NCI-H82 (cell line): ENCODE measurements at regions not wholly inside any gene's neighbourhood (a gene's known extent, or its start where the extent isn't known, plus 50 kb on each side); places are given as distances from the start of the nearest gene placed in this dataset.

Source experiments
- DNase-seq: peaks from one replicate; lab custom pipeline; 2025; lab: John Stamatoyannopoulos, UW

- no peak for DNase-seq
Measured at GRCh38 chr12:125568306-125568705, 503.1 kb downstream of the AACS start.

- DNase-seq: no peak
Measured at GRCh38 chr12:125573271-125573670, 508.0 kb downstream of the AACS start.

GRCh38 chr12:125577334-125577733 lies 512.1 kb downstream of the AACS start:
- DNase-seq: no peak

DNA sequence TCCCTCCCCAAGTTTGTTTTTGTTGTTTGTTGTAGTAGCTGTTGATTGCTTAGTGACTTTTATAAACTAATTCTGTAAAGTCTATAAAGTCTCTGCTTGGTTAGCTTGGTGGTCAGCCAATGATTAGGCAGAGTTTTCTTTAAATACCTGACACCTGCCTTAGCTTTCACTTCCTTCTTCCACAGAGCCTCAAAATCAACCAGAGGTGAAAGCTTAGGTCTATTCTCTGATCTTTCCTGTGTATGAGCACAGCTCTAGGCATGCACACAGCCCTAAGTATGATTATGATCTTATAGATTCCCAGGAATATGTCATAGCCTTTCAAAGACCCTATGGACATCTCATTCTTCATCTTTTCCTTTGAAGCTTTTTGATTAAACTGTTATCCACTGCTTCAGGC lies 514.7 kb downstream of the AACS start:
- DNase-seq: no peak

- no peak for DNase-seq
Measured at GRCh38 chr12:125583071-125583470, 517.8 kb downstream of the AACS start.

DNA sequence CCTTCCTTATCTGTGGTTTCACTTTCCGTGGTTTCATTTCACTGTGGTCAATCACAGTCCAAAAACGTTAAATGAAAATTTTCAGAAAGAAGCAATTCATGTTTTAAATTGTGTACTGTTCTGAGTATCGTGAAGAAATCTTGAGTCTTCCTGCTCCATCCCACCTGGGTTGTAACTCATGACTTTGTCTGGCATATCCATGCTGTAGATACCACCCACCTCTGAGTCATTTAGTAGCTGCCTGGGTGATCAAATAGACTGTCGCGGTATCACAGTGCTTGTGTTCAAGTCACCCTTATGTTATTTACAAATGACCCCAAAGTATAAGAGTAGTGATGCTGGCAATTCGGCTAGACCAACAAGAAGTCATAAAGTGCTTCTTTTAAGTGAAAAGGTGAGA lies 521.2 kb downstream of the AACS start:
- no peak for DNase-seq

DNA sequence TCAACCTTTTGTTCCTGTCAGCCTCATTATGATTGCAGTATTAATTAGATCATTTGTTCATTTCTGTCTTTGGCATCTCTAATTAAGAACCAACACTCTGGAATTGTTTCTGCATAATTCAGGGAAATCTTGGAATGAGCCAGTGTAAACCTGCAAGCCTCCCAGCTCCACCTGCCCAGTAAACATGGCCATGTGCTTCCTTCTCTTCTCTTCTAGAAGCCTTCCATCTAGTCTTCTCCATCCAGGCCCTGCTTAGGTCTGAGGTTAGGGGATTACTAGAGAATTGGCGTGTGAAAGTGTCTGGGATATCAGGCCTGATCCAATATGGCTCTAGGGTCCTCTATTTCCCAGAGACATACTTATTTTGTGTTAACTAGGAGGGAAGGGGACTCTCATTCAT lies 528.0 kb downstream of the AACS start:
- DNase-seq: no peak

DNA sequence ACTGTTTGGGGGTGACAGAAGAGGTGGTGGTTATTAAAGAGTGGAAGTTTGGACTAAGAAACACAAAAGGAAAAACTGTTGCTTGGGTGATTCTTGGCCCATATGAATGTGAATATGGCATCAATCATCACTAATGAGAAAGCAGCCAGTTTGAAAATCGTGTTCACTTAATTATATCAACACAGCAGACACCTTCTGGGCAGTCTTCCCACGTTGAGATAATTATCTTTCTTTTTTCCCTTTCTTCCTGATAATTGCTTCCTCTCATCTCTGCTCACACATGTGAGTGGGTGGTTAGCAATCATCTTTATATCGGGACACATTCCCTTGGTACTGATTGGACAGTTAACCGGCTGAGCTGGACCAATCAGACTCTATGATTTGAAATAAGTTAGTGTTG lies 539.7 kb downstream of the AACS start:
- DNase-seq: no peak

DNA sequence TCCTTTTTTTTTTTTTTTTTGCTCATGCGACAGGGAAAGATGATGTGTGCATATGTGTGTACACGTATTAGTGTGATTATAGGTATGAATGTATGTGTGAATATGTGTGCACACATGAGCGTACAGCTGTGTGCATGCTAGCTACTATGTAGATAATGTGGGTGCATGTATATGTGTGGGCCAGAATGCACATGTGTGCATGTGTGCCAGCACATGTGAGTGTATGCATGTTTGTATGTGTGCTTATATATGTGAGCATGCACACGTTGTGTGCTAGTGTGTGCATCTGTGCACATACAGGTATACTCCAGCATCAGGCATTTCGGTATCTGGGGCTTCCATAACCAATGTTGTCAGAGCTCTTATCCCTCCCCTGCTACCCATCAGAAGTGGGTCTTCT lies 541.1 kb downstream of the AACS start:
- no peak for DNase-seq

GRCh38 chr12:125610292-125610691 lies 545.1 kb downstream of the AACS start:
- no peak for DNase-seq

DNA sequence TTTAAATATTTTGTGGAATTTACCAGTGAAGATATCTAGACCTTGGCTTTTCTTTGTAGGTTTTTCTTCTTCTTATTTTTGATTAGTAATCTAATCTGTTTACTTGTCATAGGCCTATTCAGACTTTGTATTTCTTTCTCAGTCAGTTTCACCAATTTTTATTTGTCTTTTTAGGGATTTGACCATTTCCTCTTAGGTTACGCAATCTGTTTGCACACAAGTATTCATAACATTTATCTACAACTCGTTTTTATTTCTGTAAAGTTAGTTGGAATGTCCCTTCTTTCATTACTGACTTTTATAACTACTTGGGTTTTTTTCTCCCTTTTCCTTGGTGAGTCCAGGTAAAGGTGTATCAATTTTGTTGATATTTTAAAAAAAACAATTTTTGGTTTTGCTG lies 545.7 kb downstream of the AACS start:
- no peak for DNase-seq

- DNase-seq: no peak
Measured at GRCh38 chr12:125614058-125614457, 548.8 kb downstream of the AACS start.

- DNase-seq: no peak
Measured at GRCh38 chr12:125619723-125620122, 554.5 kb downstream of the AACS start.

- DNase-seq: no peak
Measured at GRCh38 chr12:125633686-125634085, 568.5 kb downstream of the AACS start.

DNA sequence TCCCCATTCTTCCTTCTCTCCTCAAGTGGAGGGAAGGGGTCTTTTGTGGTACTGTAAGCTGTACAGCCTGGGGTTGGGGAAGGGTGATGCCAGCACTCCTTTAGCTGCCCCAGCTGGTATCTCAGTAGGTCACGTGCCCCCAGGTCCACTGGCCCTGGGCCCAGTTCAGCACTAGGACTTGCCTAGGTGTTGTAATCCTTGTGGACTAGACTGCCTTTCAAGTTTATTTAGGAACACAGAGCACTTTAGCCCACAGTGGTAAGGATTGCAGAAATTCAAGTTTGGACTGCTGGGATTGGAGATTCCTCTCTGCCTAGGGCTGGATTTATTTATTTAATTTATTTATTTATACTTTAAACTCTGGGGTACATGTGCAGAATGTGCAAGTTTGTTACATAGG lies 569.6 kb downstream of the AACS start:
- DNase-seq: no peak

GRCh38 chr12:125639826-125640225 lies 574.6 kb downstream of the AACS start:
- no peak for DNase-seq

- DNase-seq: no peak
Measured at GRCh38 chr12:125643055-125643454, 577.8 kb downstream of the AACS start.

GRCh38 chr12:125645724-125646123 lies 580.5 kb downstream of the AACS start:
- no peak for DNase-seq

- DNase-seq: no peak
Measured at GRCh38 chr12:125650587-125650986, 585.4 kb downstream of the AACS start.

DNA sequence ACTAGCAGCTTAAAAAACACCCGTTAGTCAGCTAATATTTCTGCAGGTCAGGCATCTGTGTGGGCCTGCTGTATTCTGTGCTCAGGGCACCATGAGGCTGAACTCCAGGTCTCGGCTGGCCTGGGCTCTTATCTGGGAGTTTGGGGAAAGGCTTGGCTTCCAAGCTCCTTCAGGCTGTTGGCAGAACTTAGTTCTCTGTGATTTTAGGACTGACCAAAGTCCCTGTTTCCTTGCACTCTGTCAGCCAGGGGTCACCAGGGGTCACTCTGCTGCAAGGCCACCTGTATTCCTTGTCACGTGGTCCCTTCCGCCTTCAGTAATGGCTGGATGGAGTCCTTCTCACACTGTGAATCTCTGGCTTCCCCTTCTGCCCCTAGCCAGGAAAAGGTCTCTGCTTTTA lies 586.4 kb downstream of the AACS start:
- DNase-seq: no peak

DNA sequence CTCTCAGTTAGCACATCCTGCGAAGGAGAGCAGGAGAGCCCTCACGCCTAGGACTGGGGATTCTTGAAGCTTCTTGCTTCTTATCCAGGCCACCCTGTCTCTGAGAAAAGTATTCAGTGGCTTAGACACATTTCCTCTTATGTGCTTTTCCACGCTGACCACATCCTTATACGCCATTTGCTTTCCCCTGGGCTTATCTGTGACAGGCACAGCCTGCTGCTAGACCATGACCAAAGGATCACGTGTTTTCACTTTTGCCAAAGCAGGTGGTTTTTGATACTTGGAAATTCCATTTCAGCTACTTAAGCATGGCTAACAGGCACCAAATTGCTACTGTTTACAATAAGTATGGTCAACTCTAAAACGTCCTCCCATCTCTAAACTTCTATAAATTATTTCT lies 587.4 kb downstream of the AACS start:
- DNase-seq: no peak

DNA sequence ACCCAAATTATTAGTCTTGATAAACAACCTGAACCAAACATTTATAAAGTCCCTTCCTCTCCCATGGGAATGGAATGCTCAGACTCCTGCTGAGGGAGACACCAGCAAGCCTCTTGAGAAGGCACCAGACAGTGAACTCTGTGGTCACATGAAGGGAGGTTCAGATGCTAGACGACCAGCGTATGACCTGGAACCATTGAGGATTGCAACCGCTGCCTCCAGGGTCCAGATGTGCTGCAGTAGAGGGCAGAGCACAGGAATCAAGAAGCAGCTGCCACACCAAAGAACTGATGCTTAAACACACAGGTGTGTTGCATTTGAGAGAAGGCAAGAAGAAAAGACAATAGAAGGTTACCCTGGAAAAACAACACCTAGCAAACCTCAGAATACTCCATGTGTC lies 592.4 kb downstream of the AACS start:
- no peak for DNase-seq

- no peak for DNase-seq
Measured at GRCh38 chr12:125674554-125675338, 609.5 kb downstream of the AACS start.

- no peak for DNase-seq
Measured at GRCh38 chr12:125676366-125676765, 611.1 kb downstream of the AACS start.
